ENCODE measurements at regions not wholly inside any gene's neighbourhood (a gene's known extent, or its start where the extent isn't known, plus 50 kb on each side); places are given as distances from the start of the nearest gene placed in this dataset.
A peak's percentile ranks its signal among the peaks of the same experiment; 100 is the strongest.

DNA sequence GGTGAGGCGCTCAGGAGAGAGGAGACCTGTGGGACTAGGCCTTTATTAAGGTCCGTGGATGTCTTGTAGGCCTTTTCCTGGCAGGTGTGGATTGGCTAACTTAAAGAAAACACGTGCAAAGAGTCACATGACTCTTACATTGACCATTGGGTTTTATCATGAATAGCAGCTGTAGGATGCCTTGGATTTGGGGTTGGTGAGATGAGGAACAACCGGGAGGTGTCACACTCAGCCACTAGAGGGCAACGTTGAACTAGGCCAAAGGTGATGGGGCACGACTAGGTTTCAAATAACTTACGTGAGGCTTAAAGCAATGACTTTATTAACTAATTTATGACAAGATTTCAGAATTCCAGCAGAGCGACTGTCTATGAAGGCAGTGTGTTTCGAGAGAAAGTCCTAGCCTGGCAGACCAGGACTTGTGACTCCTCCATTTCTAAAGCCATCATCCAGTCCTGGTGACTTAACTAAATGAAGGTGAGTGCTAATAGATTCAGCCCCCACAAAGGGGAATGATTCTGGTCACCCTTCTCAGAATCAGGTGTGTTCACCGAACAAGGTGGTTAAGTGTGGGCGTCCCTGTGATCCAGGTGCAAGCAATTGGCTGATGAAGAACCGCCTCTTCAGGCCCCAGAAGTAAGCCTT lies 345.6 kb downstream of the MCTP2 start:
- no peak for DNase-seq (ENCODE audit: insufficient read length, low spot score)
- FAIRE-seq = peak; percentile 95
- TF ChIP-seq SPI1 (IDR thresholded peaks at IDR 0.05; ENCODE audit: low read depth, low read length) (no peak), PAX5 (IDR thresholded peaks at IDR 0.05; ENCODE audit: insufficient read depth, low read length, severe bottlenecking) (no peak), TAF1 (IDR thresholded peaks at IDR 0.05; ENCODE audit: low read depth, low read length) (no peak)

DNA sequence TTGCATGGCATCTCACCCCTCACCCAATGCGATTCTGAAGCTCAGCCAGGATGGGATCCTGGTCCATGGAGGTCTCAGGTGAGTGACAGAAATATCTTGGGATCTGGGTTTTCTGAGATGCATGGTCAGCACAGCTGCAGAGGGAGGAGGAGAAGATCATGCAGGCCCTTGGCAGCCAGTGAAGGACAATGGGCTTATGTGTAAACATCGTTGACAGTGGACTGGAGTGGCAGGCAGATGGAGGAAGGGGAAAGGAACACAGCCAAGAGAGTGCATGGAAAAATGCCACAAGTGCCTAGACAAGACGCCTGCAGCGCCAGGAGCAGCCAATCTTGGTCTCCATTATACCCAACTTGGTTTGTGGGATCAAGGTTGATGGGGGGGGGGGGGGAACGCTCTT lies 347.9 kb downstream of the MCTP2 start:
- TF ChIP-seq PAX5 (IDR thresholded peaks at IDR 0.05; ENCODE audit: insufficient read depth, low read length, severe bottlenecking) = no peak
- no peak for TF ChIP-seq TAF1 (IDR thresholded peaks at IDR 0.05; ENCODE audit: low read depth, low read length)
- TF ChIP-seq POLR2A (IDR thresholded peaks at IDR 0.05; ENCODE audit: low read depth, low read length) = no peak
- TF ChIP-seq POU2F2 (IDR thresholded peaks at IDR 0.05; ENCODE audit: low read depth, low read length) = no peak
- no peak for TF ChIP-seq SPI1 (IDR thresholded peaks at IDR 0.05; ENCODE audit: low read depth, low read length)
- no peak for TF ChIP-seq POLR2AphosphoS5 (IDR thresholded peaks at IDR 0.05; ENCODE audit: low read depth, low read length)
- FAIRE-seq = no peak
- no peak for DNase-seq (ENCODE audit: insufficient read length, low spot score)

DNA sequence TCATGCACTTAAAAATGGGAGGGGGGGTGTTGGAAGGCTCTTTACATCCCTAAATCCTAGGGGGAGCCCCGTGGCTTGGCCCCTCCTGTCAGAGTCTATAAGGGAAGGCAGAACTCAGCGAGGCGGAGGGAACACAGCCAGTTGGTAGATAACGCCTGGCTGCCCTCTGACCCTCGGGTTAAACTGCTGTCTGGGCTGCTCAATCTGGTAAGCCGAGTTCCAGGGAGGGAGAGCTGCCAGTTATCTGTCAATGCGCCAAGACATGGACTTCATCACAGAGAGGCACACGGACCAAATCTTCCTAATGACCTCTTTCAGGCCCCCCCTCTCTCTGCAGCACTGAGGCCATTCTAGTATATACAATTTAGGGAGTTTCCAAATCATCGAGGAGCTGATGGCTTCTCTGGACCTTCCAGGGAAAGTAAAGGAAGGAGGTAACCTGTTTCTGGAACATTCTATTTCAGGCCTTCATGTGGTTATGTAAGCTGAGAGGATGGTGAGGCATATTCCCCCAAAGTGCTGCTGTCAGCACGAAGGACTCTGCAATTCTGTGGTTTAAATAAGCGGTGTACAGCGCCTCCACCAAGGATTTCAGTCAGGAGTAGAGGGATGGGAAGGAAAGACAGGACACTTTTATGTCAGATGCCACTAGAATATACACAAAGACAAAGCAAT lies 349.0 kb downstream of the MCTP2 start:
- FAIRE-seq (no peak), DNase-seq (ENCODE audit: insufficient read length, low spot score) (no peak)
- TF ChIP-seq POLR2A (IDR thresholded peaks at IDR 0.05; ENCODE audit: low read depth, low read length) (no peak), PAX5 (IDR thresholded peaks at IDR 0.05; ENCODE audit: insufficient read depth, low read length, severe bottlenecking) (no peak), POLR2AphosphoS5 (IDR thresholded peaks at IDR 0.05; ENCODE audit: low read depth, low read length) (no peak), TAF1 (IDR thresholded peaks at IDR 0.05; ENCODE audit: low read depth, low read length) (no peak)

DNA sequence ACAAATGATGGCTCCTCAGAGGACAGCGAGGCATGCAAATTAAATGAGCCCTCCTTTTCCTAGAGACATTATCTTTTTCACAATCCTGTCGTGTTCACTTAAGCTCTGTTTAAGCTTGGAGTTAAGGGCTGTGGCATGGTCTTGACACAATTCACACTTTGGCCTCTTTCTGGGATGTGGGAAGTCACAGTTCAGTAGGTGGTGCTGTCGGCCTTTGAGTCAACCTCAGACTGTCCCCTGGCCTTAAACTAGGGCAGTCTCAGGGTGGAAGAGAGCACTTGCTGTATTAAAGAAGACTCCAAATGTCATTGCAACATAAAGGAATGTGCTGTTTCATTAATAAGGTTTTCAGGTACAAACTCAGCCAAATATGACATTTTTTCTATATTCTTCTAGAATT lies 351.0 kb downstream of the MCTP2 start:
- no peak for DNase-seq (ENCODE audit: insufficient read length, low spot score)
- peak; percentile 23 for FAIRE-seq
- TF ChIP-seq SPI1 (IDR thresholded peaks at IDR 0.05; ENCODE audit: low read depth, low read length) = no peak
- TF ChIP-seq POU2F2 (IDR thresholded peaks at IDR 0.05; ENCODE audit: low read depth, low read length) = no peak
- TF ChIP-seq TAF1 (IDR thresholded peaks at IDR 0.05; ENCODE audit: low read depth, low read length) = no peak
- TF ChIP-seq POLR2AphosphoS5 (IDR thresholded peaks at IDR 0.05; ENCODE audit: low read depth, low read length) = no peak
- TF ChIP-seq POLR2A (IDR thresholded peaks at IDR 0.05; ENCODE audit: low read depth, low read length) = no peak
- no peak for TF ChIP-seq PAX5 (IDR thresholded peaks at IDR 0.05; ENCODE audit: insufficient read depth, low read length, severe bottlenecking)

DNA sequence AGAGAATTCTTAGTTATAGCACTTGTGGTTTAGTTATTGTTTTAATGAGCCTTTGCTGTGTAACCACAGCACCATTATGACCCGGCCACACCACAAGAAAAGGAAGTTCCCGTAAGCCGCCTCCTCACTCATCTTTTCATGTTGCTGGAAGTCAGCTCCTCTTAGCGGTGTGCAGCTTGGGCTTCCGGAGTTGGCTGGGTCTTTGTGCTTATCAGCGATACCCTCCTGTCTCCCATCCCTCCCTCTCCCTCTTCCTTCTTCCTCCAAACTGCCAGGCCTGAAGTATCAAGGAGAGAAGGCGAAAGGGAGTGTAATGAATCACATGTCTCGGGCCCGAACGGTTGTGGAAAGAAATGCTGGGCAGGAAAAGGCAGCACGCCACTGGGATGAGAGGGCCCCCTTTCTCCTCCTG lies 353.5 kb downstream of the MCTP2 start:
- peak; percentile 47 for FAIRE-seq
- no peak for TF ChIP-seq TAF1 (IDR thresholded peaks at IDR 0.05; ENCODE audit: low read depth, low read length)
- 0 out of 2 replicates have a peak, but pooled peaks have one; percentile 13 for TF ChIP-seq SPI1 (IDR thresholded peaks at IDR 0.05; ENCODE audit: low read depth, low read length)
- no peak for TF ChIP-seq POLR2A (IDR thresholded peaks at IDR 0.05; ENCODE audit: low read depth, low read length)
- no peak for TF ChIP-seq POU2F2 (IDR thresholded peaks at IDR 0.05; ENCODE audit: low read depth, low read length)
- TF ChIP-seq PAX5 (IDR thresholded peaks at IDR 0.05; ENCODE audit: insufficient read depth, low read length, severe bottlenecking) = no peak
- no peak for TF ChIP-seq POLR2AphosphoS5 (IDR thresholded peaks at IDR 0.05; ENCODE audit: low read depth, low read length)
- peak; percentile 5 for DNase-seq (ENCODE audit: insufficient read length, low spot score)

DNA sequence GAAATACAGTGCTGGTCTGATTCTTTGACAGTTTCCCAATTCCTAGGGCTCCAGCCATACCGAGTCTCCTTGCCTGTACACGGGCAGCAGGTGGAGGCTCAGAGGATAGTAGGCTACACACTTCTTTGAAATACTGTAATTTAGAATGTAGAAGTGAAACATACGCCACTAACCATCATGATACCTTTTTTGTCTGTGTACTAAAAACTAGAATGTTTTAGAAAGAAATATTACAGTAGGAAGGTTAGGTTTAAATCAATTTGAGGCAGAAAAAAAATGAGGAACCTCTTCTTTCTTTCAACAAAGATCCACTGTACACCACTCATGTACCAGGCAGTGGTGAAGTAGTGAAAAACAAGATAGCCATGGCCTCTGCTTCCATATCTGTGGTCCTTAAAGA lies 354.7 kb downstream of the MCTP2 start:
- FAIRE-seq = no peak
- TF ChIP-seq PAX5 (IDR thresholded peaks at IDR 0.05; ENCODE audit: insufficient read depth, low read length, severe bottlenecking) (no peak), POLR2AphosphoS5 (IDR thresholded peaks at IDR 0.05; ENCODE audit: low read depth, low read length) (no peak), TAF1 (IDR thresholded peaks at IDR 0.05; ENCODE audit: low read depth, low read length) (no peak), SPI1 (IDR thresholded peaks at IDR 0.05; ENCODE audit: low read depth, low read length) (peak; percentile 37; the same call in 1 of the 2 replicates), POU2F2 (IDR thresholded peaks at IDR 0.05; ENCODE audit: low read depth, low read length) (no peak), POLR2A (IDR thresholded peaks at IDR 0.05; ENCODE audit: low read depth, low read length) (no peak)
- DNase-seq (ENCODE audit: insufficient read length, low spot score) = no peak

DNA sequence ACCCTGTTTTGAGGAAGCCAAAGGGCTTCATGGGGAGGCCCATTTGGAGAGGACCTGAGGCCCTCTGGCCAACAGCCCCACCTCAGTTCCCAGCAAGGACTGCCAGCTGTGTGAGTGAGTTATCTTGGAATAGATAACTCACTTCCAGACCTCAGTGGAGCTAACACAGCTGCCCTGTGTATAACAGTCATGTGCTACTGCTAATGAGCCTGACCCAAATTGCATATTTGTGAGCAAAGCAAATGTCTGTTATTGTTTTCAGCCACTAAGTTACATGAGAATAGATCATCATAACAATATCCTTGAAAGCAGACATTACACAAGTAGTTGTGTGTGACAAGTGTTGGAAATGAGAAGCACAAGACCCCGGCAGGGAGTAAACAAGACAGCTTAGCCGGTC lies 355.8 kb downstream of the MCTP2 start:
- FAIRE-seq (peak; percentile 41), DNase-seq (ENCODE audit: insufficient read length, low spot score) (no peak)
- TF ChIP-seq POLR2AphosphoS5 (IDR thresholded peaks at IDR 0.05; ENCODE audit: low read depth, low read length) (no peak), POLR2A (IDR thresholded peaks at IDR 0.05; ENCODE audit: low read depth, low read length) (no peak), PAX5 (IDR thresholded peaks at IDR 0.05; ENCODE audit: insufficient read depth, low read length, severe bottlenecking) (no peak), POU2F2 (IDR thresholded peaks at IDR 0.05; ENCODE audit: low read depth, low read length) (no peak), SPI1 (IDR thresholded peaks at IDR 0.05; ENCODE audit: low read depth, low read length) (no peak), TAF1 (IDR thresholded peaks at IDR 0.05; ENCODE audit: low read depth, low read length) (no peak)

DNA sequence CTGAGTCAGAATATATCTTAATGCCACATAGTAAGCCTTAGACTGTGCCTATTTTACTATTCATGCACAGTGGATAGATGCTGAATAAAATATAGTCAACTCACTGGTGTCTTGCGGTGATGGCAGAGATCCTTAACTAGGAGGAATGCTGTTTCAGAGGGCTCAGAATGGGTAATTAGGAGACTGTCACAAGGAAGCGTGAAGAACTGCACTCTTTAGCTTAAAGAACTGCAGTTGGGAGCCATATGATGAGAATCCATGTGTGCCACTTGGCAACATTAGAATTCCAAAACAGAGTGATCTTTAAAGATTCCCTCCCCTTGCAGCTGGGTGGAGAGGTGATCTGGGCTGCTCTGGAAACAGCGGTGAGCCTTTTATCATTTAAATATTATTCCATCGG lies 357.6 kb downstream of the MCTP2 start:
- TF ChIP-seq POLR2A (IDR thresholded peaks at IDR 0.05; ENCODE audit: low read depth, low read length) (no peak), PAX5 (IDR thresholded peaks at IDR 0.05; ENCODE audit: insufficient read depth, low read length, severe bottlenecking) (no peak), SPI1 (IDR thresholded peaks at IDR 0.05; ENCODE audit: low read depth, low read length) (no peak), POLR2AphosphoS5 (IDR thresholded peaks at IDR 0.05; ENCODE audit: low read depth, low read length) (no peak), TAF1 (IDR thresholded peaks at IDR 0.05; ENCODE audit: low read depth, low read length) (no peak), POU2F2 (IDR thresholded peaks at IDR 0.05; ENCODE audit: low read depth, low read length) (no peak)
- FAIRE-seq (no peak), DNase-seq (ENCODE audit: insufficient read length, low spot score) (no peak)

DNA sequence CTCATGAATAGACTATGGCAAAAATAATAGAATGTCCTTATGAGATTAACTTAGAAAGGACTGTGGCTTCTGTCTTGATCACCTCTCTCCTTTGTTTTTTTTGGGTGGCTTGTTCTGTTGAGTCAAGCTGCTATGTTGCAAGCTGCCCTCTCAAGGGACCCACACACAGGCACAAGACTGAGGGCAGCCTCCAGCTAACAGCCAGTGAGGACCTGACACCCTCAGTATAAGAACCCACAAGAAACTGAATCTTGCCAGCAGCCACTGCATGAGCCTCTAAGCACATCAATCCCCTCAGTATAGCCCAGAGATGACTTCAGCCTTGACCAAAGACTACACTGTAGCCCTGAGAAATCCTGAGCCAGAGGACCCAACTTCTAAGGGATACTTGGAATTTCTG lies 361.1 kb downstream of the MCTP2 start:
- FAIRE-seq = no peak
- DNase-seq (ENCODE audit: insufficient read length, low spot score) = no peak
- TF ChIP-seq POLR2AphosphoS5 (IDR thresholded peaks at IDR 0.05; ENCODE audit: low read depth, low read length) (no peak), POLR2A (IDR thresholded peaks at IDR 0.05; ENCODE audit: low read depth, low read length) (no peak), SPI1 (IDR thresholded peaks at IDR 0.05; ENCODE audit: low read depth, low read length) (no peak), TAF1 (IDR thresholded peaks at IDR 0.05; ENCODE audit: low read depth, low read length) (no peak), POU2F2 (IDR thresholded peaks at IDR 0.05; ENCODE audit: low read depth, low read length) (no peak), PAX5 (IDR thresholded peaks at IDR 0.05; ENCODE audit: insufficient read depth, low read length, severe bottlenecking) (no peak)

Measured in GM12891 (cell line).